Ishikawa (cell line): ENCODE measurements at regions not wholly inside any gene's neighbourhood (a gene's known extent, or its start where the extent isn't known, plus 50 kb on each side); places are given as distances from the start of the nearest gene placed in this dataset.

Source experiments
- CEBPB ChIP-seq: IDR thresholded peaks from 2 replicates; pipeline ENCODE4 v1.6.1; 2012
- CREB1 ChIP-seq: IDR thresholded peaks from 2 replicates; pipeline ENCODE4 v1.6.1; 2012; ENCODE audit warnings: low read depth
- EGR1 ChIP-seq: IDR thresholded peaks from 2 replicates; pipeline ENCODE4 v1.6.1; 2012
- EP300 ChIP-seq: IDR thresholded peaks from 2 replicates; pipeline ENCODE4 v1.6.1; 2012; ENCODE audit warnings: borderline replicate concordance
- FOXM1 ChIP-seq: IDR thresholded peaks from 2 replicates; pipeline ENCODE4 v1.6.1; 2012; ENCODE audit warnings: low read depth, borderline replicate concordance
- MAX ChIP-seq: IDR thresholded peaks from 2 replicates; pipeline ENCODE4 v1.6.1; 2012
- NFIC ChIP-seq: IDR thresholded peaks from 2 replicates; pipeline ENCODE4 v1.6.1; 2012
- RAD21 ChIP-seq: IDR thresholded peaks from 2 replicates; pipeline ENCODE4 v1.6.1; 2012; ENCODE audit warnings: low read depth
- REST ChIP-seq: IDR thresholded peaks from 2 replicates; pipeline ENCODE4 v1.6.1; 2012; ENCODE audit warnings: low read depth, mild to moderate bottlenecking
- TAF1 ChIP-seq: IDR thresholded peaks from 2 replicates; pipeline ENCODE4 v1.6.1; 2012; ENCODE audit warnings: low read depth, mild to moderate bottlenecking
- TCF12 ChIP-seq: IDR thresholded peaks from 2 replicates; pipeline ENCODE4 v1.6.1; 2012; ENCODE audit warnings: low read depth
- TEAD4 ChIP-seq: IDR thresholded peaks from 2 replicates; pipeline ENCODE4 v1.6.1; 2012
- USF1 ChIP-seq: IDR thresholded peaks from 2 replicates; pipeline ENCODE4 v1.6.1; 2012
- YY1 ChIP-seq: IDR thresholded peaks from 2 replicates; pipeline ENCODE4 v1.6.1; 2012; ENCODE audit warnings: low read depth
- ZBTB7A ChIP-seq: IDR thresholded peaks from 2 replicates; pipeline ENCODE4 v1.6.1; 2012; ENCODE audit warnings: low read depth

GRCh38 chr4:160546201-160546600, 1443.3 kb downstream of the RAPGEF2 start:
- TF ChIP-seq TCF12 (no peak), RAD21 (no peak), FOXM1 (no peak), NFIC (no peak), MAX (no peak), USF1 (no peak), CREB1 (no peak), ZBTB7A (no peak), EGR1 (no peak), REST (no peak), TEAD4 (no peak), YY1 (no peak), EP300 (no peak), CEBPB (no peak), TAF1 (no peak)

- TF ChIP-seq EGR1 = no peak
- TF ChIP-seq FOXM1 = no peak
- no peak for TF ChIP-seq TEAD4
- TF ChIP-seq ZBTB7A = no peak
- no peak for TF ChIP-seq TAF1
- TF ChIP-seq EP300 = no peak
- no peak for TF ChIP-seq CEBPB
Measured at GRCh38 chr4:160562661-160563060, 1459.8 kb downstream of the RAPGEF2 start.

- TF ChIP-seq USF1 = no peak
- no peak for TF ChIP-seq CREB1
- no peak for TF ChIP-seq FOXM1
- TF ChIP-seq EGR1 = no peak
- no peak for TF ChIP-seq NFIC
Measured at GRCh38 chr4:160563552-160564282, 1460.8 kb downstream of the RAPGEF2 start.

- TF ChIP-seq CREB1 = no peak
- TF ChIP-seq TAF1 = no peak
- TF ChIP-seq MAX = no peak
- no peak for TF ChIP-seq USF1
- TF ChIP-seq YY1 = no peak
- TF ChIP-seq TCF12 = no peak
- TF ChIP-seq EGR1 = no peak
- no peak for TF ChIP-seq REST
- no peak for TF ChIP-seq EP300
- no peak for TF ChIP-seq ZBTB7A
- TF ChIP-seq RAD21 = no peak
- no peak for TF ChIP-seq TEAD4
Measured at GRCh38 chr4:160567634-160568033, 1464.8 kb downstream of the RAPGEF2 start.

- TF ChIP-seq MAX (no peak), CREB1 (no peak), RAD21 (no peak), TCF12 (no peak), YY1 (no peak), CEBPB (no peak), EP300 (no peak), USF1 (no peak), TEAD4 (no peak)
Measured at GRCh38 chr4:160570271-160570670, 1467.4 kb downstream of the RAPGEF2 start.
